Naive thymus-derived CD4-positive, alpha-beta T cell (primary cell): ENCODE measurements at regions not wholly inside any gene's neighbourhood (a gene's known extent, or its start where the extent isn't known, plus 50 kb on each side); places are given as distances from the start of the nearest gene placed in this dataset.

Source experiments
- ATAC-seq: fragments of 150-1000 bp; cut with Tn5 transposase; 2 replicates; pipeline ENCODE4 v1.10.0; 2021; ENCODE audit warnings: mild to moderate bottlenecking, moderate library complexity
- CTCF ChIA-PET: fragments of 350-600 bp; sonication (Branson Sonifier 250); formaldehyde crosslinking; loops from one replicate; lab custom pipeline; 2021; ENCODE audit warnings: antibody characterized with exemption; lab: Charles Lee
- POLR2A ChIA-PET: fragments of 350-600 bp; sonication (Branson Sonifier 250); formaldehyde crosslinking; loops from one replicate; lab custom pipeline; 2021; ENCODE audit warnings: antibody characterized with exemption, inconsistent platforms; lab: Charles Lee
- DNase-seq, 9 donors: peaks; one replicate each; pipeline versions ENCODE4 v3.0.0 to v3.0.0-alpha.2; 2020 to 2022; ENCODE audit warnings: mixed read lengths in 1 of 9
- H3K27ac ChIP-seq: one replicate; pipeline ENCODE4 v1.7.0; 2013; ENCODE audit warnings: mild to moderate bottlenecking, low read depth, low read length, moderate library complexity
- H3K27me3 ChIP-seq, 2 donors: one replicate each; pipeline ENCODE4 v1.7.0; 2013; ENCODE audit warnings: low read length in 2 of 2, mild to moderate bottlenecking in 2 of 2, moderate library complexity in 2 of 2; ENCODE audit not compliant: control insufficient read depth in 2 of 2, insufficient read depth in 2 of 2
- H3K36me3 ChIP-seq, 3 experiments: 1 replicate in 2 of 3; 2 replicates in 1 of 3; pipeline ENCODE4 v1.7.0; 2013; ENCODE audit warnings: low read length in 3 of 3, mild to moderate bottlenecking in 3 of 3, moderate library complexity in 1 of 3; ENCODE audit not compliant: insufficient read depth in 3 of 3, control insufficient read depth in 2 of 3
- H3K4me1 ChIP-seq, 2 donors: one replicate each; pipeline ENCODE4 v1.7.0; 2013; ENCODE audit warnings: low read length in 2 of 2, mild to moderate bottlenecking in 2 of 2, moderate library complexity in 1 of 2; ENCODE audit not compliant: control insufficient read depth in 2 of 2, insufficient read depth in 2 of 2
- H3K4me3 ChIP-seq: 2 replicates; pipeline ENCODE4 v1.7.0; 2013; ENCODE audit warnings: mild to moderate bottlenecking, low read length
- H3K9me3 ChIP-seq, 3 experiments: 1 replicate in 2 of 3; 2 replicates in 1 of 3; pipeline ENCODE4 v1.7.0; 2013; ENCODE audit warnings: low read length in 3 of 3; ENCODE audit not compliant: control insufficient read depth in 2 of 3
- H3K27ac Mint-ChIP-seq, 9 donors: one replicate each; pipeline ENCODE4 v1.8.0; 2020 to 2022; ENCODE audit warnings: mixed read lengths in 9 of 9, mild to moderate bottlenecking in 8 of 9, moderate library complexity in 5 of 9, inconsistent platforms in 2 of 9
- H3K27me3 Mint-ChIP-seq, 5 donors: one replicate each; pipeline ENCODE4 v1.8.0; 2021 to 2022; ENCODE audit warnings: mixed read lengths in 5 of 5, mild to moderate bottlenecking in 1 of 5
- H3K36me3 Mint-ChIP-seq, 5 donors: one replicate each; pipeline ENCODE4 v1.8.0; 2020 to 2022; ENCODE audit warnings: mixed read lengths in 5 of 5, mild to moderate bottlenecking in 3 of 5, inconsistent platforms in 1 of 5
- H3K4me1 Mint-ChIP-seq, 7 donors: one replicate each; pipeline ENCODE4 v1.8.0; 2020 to 2022; ENCODE audit warnings: mixed read lengths in 7 of 7, mild to moderate bottlenecking in 3 of 7, inconsistent platforms in 1 of 7
- H3K4me3 Mint-ChIP-seq, 10 donors: one replicate each; pipeline ENCODE4 v1.8.0; 2020 to 2022; ENCODE audit warnings: mild to moderate bottlenecking in 10 of 10, mixed read lengths in 10 of 10, moderate library complexity in 6 of 10, inconsistent platforms in 2 of 10
- H3K9me3 Mint-ChIP-seq, 11 donors: one replicate each; pipeline ENCODE4 v1.8.0; 2020 to 2022; ENCODE audit warnings: mixed read lengths in 11 of 11, mild to moderate bottlenecking in 4 of 11, inconsistent platforms in 1 of 11, moderate library complexity in 1 of 11
- intact Hi-C, 2 donors: fragments of 100-400 bp; cut with micrococcal nuclease; formaldehyde crosslinking; loops; one replicate each; pipeline ENCODE4 v1.15.1; 2023

DNA sequence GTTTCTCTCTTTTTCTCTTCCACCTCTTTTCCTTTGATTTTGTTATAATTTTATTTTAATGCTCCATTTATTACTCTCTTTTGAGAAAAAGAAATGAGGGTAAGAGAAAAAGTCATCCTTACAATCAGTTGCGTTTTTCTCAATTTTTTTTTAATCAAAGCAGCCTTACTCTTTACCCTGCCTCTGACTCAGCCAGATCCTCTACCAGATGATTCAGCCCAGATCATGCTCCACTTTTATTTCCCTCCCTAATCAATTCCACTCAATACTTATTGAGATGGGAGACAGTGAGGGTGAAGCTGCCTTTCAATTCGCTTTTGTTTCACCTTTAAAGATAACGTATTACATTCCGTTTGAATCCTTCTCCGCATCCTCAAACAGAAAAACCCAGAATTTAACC, 337.9 kb downstream of the SATB2 start:
- H3K4me1 Mint-ChIP-seq: no peaks in the 10 kb centered on the region
- CTCF ChIA-PET: no interaction called here

DNA sequence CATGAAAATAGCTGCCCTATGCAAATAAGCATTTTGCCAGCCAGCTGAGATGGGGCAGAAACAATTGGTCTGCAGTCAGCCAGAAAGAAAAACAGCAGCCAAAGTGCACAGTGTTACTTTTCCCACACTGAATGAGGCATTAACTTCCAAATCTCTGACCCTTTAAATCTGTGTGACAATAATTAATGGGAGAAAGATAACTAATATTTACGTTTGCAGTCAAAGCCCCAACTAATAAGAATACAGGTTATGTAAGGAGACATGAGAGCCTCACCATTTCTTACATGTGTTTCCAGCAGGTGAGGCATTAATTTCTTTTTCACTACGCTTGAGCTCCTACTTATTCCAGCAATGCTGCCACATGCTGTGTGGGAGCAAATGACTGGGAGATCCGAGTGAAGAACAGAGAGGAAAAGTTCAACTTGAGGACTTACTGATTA, 339.0 kb downstream of the SATB2 start:
- Histone ChIP-seq H3K4me3 (no peak overlapping the region), H3K9me3 (no peaks in the 10 kb centered on the region), H3K4me1 (no peaks in the 10 kb centered on the region), H3K27ac (no peak overlapping the region), H3K27me3 (no peaks in the 10 kb centered on the region), H3K36me3 (no peaks in the 10 kb centered on the region)
- H3K9me3 Mint-ChIP-seq: peaks cover 0 to 6% (median 0%) of the 10 kb centered on the region in 11 donors
- POLR2A ChIA-PET: no interaction called here
- ATAC-seq (no peak), DNase-seq (no peak)
- H3K4me3 Mint-ChIP-seq: no peak overlapping the region
- no peak overlapping the region for H3K27ac Mint-ChIP-seq
- intact Hi-C loops: no loop called here
- peaks cover 0 to 7% (median 0%) of the 10 kb centered on the region in 5 donors for H3K27me3 Mint-ChIP-seq
- CTCF ChIA-PET: no interaction called here
- H3K4me1 Mint-ChIP-seq: no peaks in the 10 kb centered on the region
- no peaks in the 10 kb centered on the region for H3K36me3 Mint-ChIP-seq

More for the DNA sequence above, 337.9 kb downstream of the SATB2 start:
- H3K27ac Mint-ChIP-seq: no peak overlapping the region
- Histone ChIP-seq H3K27ac (no peak overlapping the region), H3K4me3 (no peak overlapping the region), H3K27me3 (no peaks in the 10 kb centered on the region), H3K9me3 (no peaks in the 10 kb centered on the region), H3K4me1 (no peaks in the 10 kb centered on the region), H3K36me3 (no peaks in the 10 kb centered on the region)
- H3K9me3 Mint-ChIP-seq: peaks cover 0 to 6% (median 0%) of the 10 kb centered on the region in 11 donors
- H3K4me3 Mint-ChIP-seq: no peak overlapping the region
- H3K27me3 Mint-ChIP-seq: peaks cover 0 to 7% (median 1%) of the 10 kb centered on the region in 5 donors
- intact Hi-C loops: no loop called here
- H3K36me3 Mint-ChIP-seq: no peaks in the 10 kb centered on the region
- ATAC-seq (no peak), DNase-seq (no peak)
- POLR2A ChIA-PET: no interaction called here

- H3K9me3 Mint-ChIP-seq: peaks cover 0 to 7% (median 0%) of the 10 kb centered on the region in 11 donors
- Histone ChIP-seq H3K27me3 (no peaks in the 10 kb centered on the region), H3K4me3 (no peak overlapping the region), H3K9me3 (no peaks in the 10 kb centered on the region), H3K4me1 (no peaks in the 10 kb centered on the region), H3K36me3 (no peaks in the 10 kb centered on the region), H3K27ac (no peak overlapping the region)
- no peaks in the 10 kb centered on the region for H3K4me1 Mint-ChIP-seq
- no peak overlapping the region for H3K4me3 Mint-ChIP-seq
- ChIA-PET CTCF (no interaction called here), POLR2A (no interaction called here)
- no peak for DNase-seq
- H3K27me3 Mint-ChIP-seq: peaks cover 0 to 7% (median 0%) of the 10 kb centered on the region in 5 donors
- no peaks in the 10 kb centered on the region for H3K36me3 Mint-ChIP-seq
- no peak overlapping the region for H3K27ac Mint-ChIP-seq
- intact Hi-C loops: no loop called here
- no peak for ATAC-seq
Observed at GRCh38 chr2:199115169-199115568, 342.6 kb downstream of the SATB2 start.

DNA sequence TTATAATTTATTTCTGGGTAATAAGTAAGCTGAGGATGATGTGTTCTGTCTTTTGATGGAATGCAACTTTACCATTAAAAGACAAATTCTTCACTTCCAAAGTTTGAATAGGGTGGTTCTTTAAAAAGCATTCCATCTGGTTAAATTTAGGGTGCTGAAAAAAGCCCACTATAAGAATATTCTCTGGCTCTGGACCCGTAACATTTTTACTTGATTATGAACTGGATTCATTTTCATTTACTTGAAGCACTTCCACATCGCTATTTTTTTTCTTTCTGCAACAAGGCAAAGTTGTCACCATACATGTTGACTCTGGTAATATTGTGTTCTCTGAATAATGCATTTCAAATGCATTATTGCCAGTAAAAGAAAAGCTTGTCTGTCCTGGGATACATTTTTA, 344.6 kb downstream of the SATB2 start:
- ATAC-seq (no peak), DNase-seq (no peak)
- no peaks in the 10 kb centered on the region for H3K36me3 ChIP-seq
- Mint-ChIP-seq H3K27ac (no peak overlapping the region), H3K4me3 (no peak overlapping the region), H3K27me3 (peaks cover 0 to 5% (median 0%) of the 10 kb centered on the region in 5 donors), H3K9me3 (peaks cover 0 to 10% (median 0%) of the 10 kb centered on the region in 11 donors), H3K4me1 (no peaks in the 10 kb centered on the region), H3K36me3 (no peaks in the 10 kb centered on the region)
- H3K4me3 ChIP-seq: no peak overlapping the region
- no peaks in the 10 kb centered on the region for H3K4me1 ChIP-seq
- no peak overlapping the region for H3K27ac ChIP-seq
- POLR2A ChIA-PET: no interaction called here
- no peaks in the 10 kb centered on the region for H3K9me3 ChIP-seq
- CTCF ChIA-PET: no interaction called here
- no peaks in the 10 kb centered on the region for H3K27me3 ChIP-seq
- intact Hi-C loops: no loop called here

GRCh38 chr2:199111458-199111857, 346.3 kb downstream of the SATB2 start:
- peaks cover 0 to 5% (median 0%) of the 10 kb centered on the region in 5 donors for H3K27me3 Mint-ChIP-seq
- intact Hi-C loops: no loop called here
- ATAC-seq (no peak), DNase-seq (no peak)
- Histone ChIP-seq H3K4me3 (no peak overlapping the region), H3K27me3 (no peaks in the 10 kb centered on the region), H3K9me3 (no peaks in the 10 kb centered on the region), H3K27ac (no peak overlapping the region), H3K4me1 (no peaks in the 10 kb centered on the region), H3K36me3 (no peaks in the 10 kb centered on the region)
- H3K4me1 Mint-ChIP-seq: no peaks in the 10 kb centered on the region
- no peaks in the 10 kb centered on the region for H3K36me3 Mint-ChIP-seq
- H3K27ac Mint-ChIP-seq: no peak overlapping the region
- ChIA-PET POLR2A (no interaction called here), CTCF (no interaction called here)
- no peak overlapping the region for H3K4me3 Mint-ChIP-seq
- H3K9me3 Mint-ChIP-seq: peaks cover 0 to 7% (median 0%) of the 10 kb centered on the region in 11 donors

GRCh38 chr2:199108056-199108455, 349.7 kb downstream of the SATB2 start:
- H3K36me3 Mint-ChIP-seq: no peaks in the 10 kb centered on the region
- ChIA-PET CTCF (no interaction called here), POLR2A (no interaction called here)
- no peaks in the 10 kb centered on the region for H3K36me3 ChIP-seq
- no peaks in the 10 kb centered on the region for H3K4me1 Mint-ChIP-seq
- intact Hi-C loops: no loop called here
- H3K4me3 ChIP-seq: no peak overlapping the region
- peaks cover 0 to 7% (median 0%) of the 10 kb centered on the region in 11 donors for H3K9me3 Mint-ChIP-seq
- no peaks in the 10 kb centered on the region for H3K9me3 ChIP-seq
- H3K4me1 ChIP-seq: no peaks in the 10 kb centered on the region
- no peaks in the 10 kb centered on the region for H3K27me3 ChIP-seq
- no peak for DNase-seq
- H3K27me3 Mint-ChIP-seq: no peaks in the 10 kb centered on the region
- no peak overlapping the region for H3K27ac Mint-ChIP-seq
- no peak overlapping the region for H3K4me3 Mint-ChIP-seq
- no peak overlapping the region for H3K27ac ChIP-seq
- no peak for ATAC-seq

- no peaks in the 10 kb centered on the region for H3K36me3 ChIP-seq
- H3K4me1 ChIP-seq: no peaks in the 10 kb centered on the region
- ChIA-PET POLR2A (no interaction called here), CTCF (no interaction called here)
- H3K9me3 Mint-ChIP-seq: peaks cover 0 to 3% (median 0%) of the 10 kb centered on the region in 11 donors
- H3K4me3 ChIP-seq: no peak overlapping the region
- H3K4me3 Mint-ChIP-seq: no peak overlapping the region
- no peaks in the 10 kb centered on the region for H3K36me3 Mint-ChIP-seq
- H3K27ac ChIP-seq: no peak overlapping the region
- DNase-seq (no peak), ATAC-seq (no peak)
- H3K27me3 ChIP-seq: no peaks in the 10 kb centered on the region
- intact Hi-C loops: no loop called here
- H3K9me3 ChIP-seq: no peaks in the 10 kb centered on the region
- no peaks in the 10 kb centered on the region for H3K4me1 Mint-ChIP-seq
- H3K27me3 Mint-ChIP-seq: no peaks in the 10 kb centered on the region
- H3K27ac Mint-ChIP-seq: no peak overlapping the region
Observed at GRCh38 chr2:199105826-199106225, 351.9 kb downstream of the SATB2 start.
